A549 (cell line): ENCODE measurements at regions not wholly inside any gene's neighbourhood (a gene's known extent, or its start where the extent isn't known, plus 50 kb on each side); places are given as distances from the start of the nearest gene placed in this dataset.

Source experiments
- ATAC-seq, 2 experiments: fragments of 200-7000 bp in 1 of 2; fragments of >200 bp in 1 of 2; cut with Nextera tagmentation in 1 of 2; cut with Tn5 transposase in 1 of 2; 3 replicates each; pipeline versions ENCODE4 v1.8.0 to v1.9.1; 2018 to 2020; ENCODE audit warnings: mild to moderate bottlenecking in 1 of 2, moderate library complexity in 1 of 2
- CTCF ChIA-PET: fragments of 300-600 bp; sonication (Branson Sonifier 250); formaldehyde crosslinking; extraction: SDS; loops from one replicate; lab custom pipeline; 2021; ENCODE audit warnings: antibody characterized with exemption, inconsistent platforms; lab: Yijun Ruan, JAX
- POLR2A ChIA-PET: fragments of 350-600 bp; formaldehyde crosslinking; extraction: SDS; loops from one replicate; lab custom pipeline; 2021; ENCODE audit warnings: antibody characterized with exemption, inconsistent platforms; lab: Yijun Ruan, JAX
- DNase-seq, 2 experiments: peaks; one replicate each; pipeline versions ENCODE4 v3.0.0 to v3.0.0-alpha.2; 2011 to 2016; ENCODE audit warnings: low read depth in 1 of 2, low spot score in 1 of 2
- FAIRE-seq: peaks from 2 replicates; lab custom pipeline; 2011; peaks lifted over from hg19 to GRCh38; lab: Jason Lieb, UNC
- H3K27ac ChIP-seq, 2 experiments: fragments of >200 bp; sonication (Bioruptor Twin); formaldehyde crosslinking; 3 replicates each; pipeline ENCODE4 v1.5.1; 2016 to 2017
- H3K4me1 ChIP-seq: fragments of >200 bp; sonication (Bioruptor Twin); formaldehyde crosslinking; 3 replicates; pipeline ENCODE4 v1.6.1; 2016
- H3K4me2 ChIP-seq: fragments of >200 bp; sonication (Bioruptor Twin); formaldehyde crosslinking; 3 replicates; pipeline ENCODE4 v1.6.1; 2016
- H3K4me3 ChIP-seq: fragments of >200 bp; sonication (Bioruptor Twin); formaldehyde crosslinking; 3 replicates; pipeline ENCODE4 v1.5.1; 2016
- H3K9me3 ChIP-seq: fragments of >200 bp; sonication (Bioruptor Twin); formaldehyde crosslinking; 3 replicates; pipeline ENCODE4 v1.6.1; 2016
- BHLHE40 ChIP-seq: IDR thresholded peaks from 2 replicates; pipeline ENCODE4 v1.6.1; 2012; ENCODE audit warnings: low read depth, low read length, inconsistent platforms
- CHD4 ChIP-seq: fragments of 200-600 bp; sonication (generic); IDR thresholded peaks from 2 replicates; pipeline ENCODE4 v1.6.1; 2016; ENCODE audit warnings: antibody characterized with exemption, mild to moderate bottlenecking, borderline replicate concordance
- EHF ChIP-seq: fragments of 250-450 bp; sonication (Bioruptor Pico); IDR thresholded peaks from 2 replicates; pipeline ENCODE4 v1.5.0; 2020; ENCODE audit warnings: mild to moderate bottlenecking
- EHMT2 ChIP-seq: fragments of 200-600 bp; sonication (generic); IDR thresholded peaks from 2 replicates; pipeline ENCODE4 v1.6.1; 2016; ENCODE audit warnings: antibody characterized with exemption, low read depth, mild to moderate bottlenecking, moderate library complexity
- ESRRA ChIP-seq: fragments of 150-350 bp; IDR thresholded peaks from 2 replicates; pipeline ENCODE4 v1.6.1; 2014; ENCODE audit warnings: mild to moderate bottlenecking, low read length, borderline replicate concordance
- FOXS1 ChIP-seq: fragments of 250-450 bp; sonication (Bioruptor Pico); IDR thresholded peaks from 2 replicates; pipeline ENCODE4 v1.5.0; 2020; ENCODE audit warnings: mild to moderate bottlenecking, moderate library complexity
- HOXB13 ChIP-seq: fragments of 250-450 bp; sonication (Bioruptor Pico); IDR thresholded peaks from 2 replicates; pipeline ENCODE4 v1.5.0; 2020; ENCODE audit warnings: low read depth, mild to moderate bottlenecking, moderate library complexity
- MAZ ChIP-seq: fragments of 150-350 bp; IDR thresholded peaks from 2 replicates; pipeline ENCODE4 v1.6.1; 2014; ENCODE audit warnings: antibody characterized with exemption, low read depth, low read length, borderline replicate concordance
- NPAS2 ChIP-seq: fragments of 250-450 bp; sonication (Bioruptor Pico); IDR thresholded peaks from 2 replicates; pipeline ENCODE4 v1.8.0; 2022; ENCODE audit warnings: mild to moderate bottlenecking, moderate library complexity, borderline replicate concordance
- RAD21 ChIP-seq, 2 experiments: fragments of >200 bp in 1 of 2; sonication (Bioruptor Twin) in 1 of 2; formaldehyde crosslinking in 1 of 2; IDR thresholded peaks in 1 of 2; conservative IDR thresholded peaks in 1 of 2; 2 replicates in 1 of 2; 3 replicates in 1 of 2; pipeline ENCODE4 v1.6.1; 2012 to 2018; ENCODE audit warnings: inconsistent platforms in 1 of 2
- RARB ChIP-seq: fragments of 250-450 bp; sonication (Bioruptor Pico); IDR thresholded peaks from 2 replicates; pipeline ENCODE4 v1.8.0; 2021; ENCODE audit warnings: mild to moderate bottlenecking, moderate library complexity
- RCOR1 ChIP-seq: fragments of 150-350 bp; IDR thresholded peaks from 2 replicates; pipeline ENCODE4 v1.6.1; 2014; ENCODE audit warnings: antibody characterized with exemption, low read length, low read depth
- RNF2 ChIP-seq: fragments of 200-600 bp; sonication (generic); IDR thresholded peaks from 2 replicates; pipeline ENCODE4 v1.6.1; 2016; ENCODE audit warnings: low read depth, mild to moderate bottlenecking, antibody characterized with exemption, moderate library complexity, borderline replicate concordance
- SREBF2 ChIP-seq: fragments of 450-650 bp; IDR thresholded peaks from 2 replicates; pipeline ENCODE4 v1.6.1; 2014; ENCODE audit warnings: mild to moderate bottlenecking, moderate library complexity
- TFCP2L1 ChIP-seq: fragments of 250-450 bp; sonication (Bioruptor Pico); IDR thresholded peaks from 2 replicates; pipeline ENCODE4 v1.5.0; 2021; ENCODE audit warnings: mild to moderate bottlenecking
- TP53 ChIP-seq: fragments of 250-450 bp; sonication (Bioruptor Pico); IDR thresholded peaks from 2 replicates; pipeline ENCODE4 v1.5.0; 2021; ENCODE audit warnings: mild to moderate bottlenecking, moderate library complexity
- WGBS: methylation state at CpG from one replicate; pipeline ENCODE4 v1.1.6; 2017; ENCODE audit errors: missing lambda C conversion rate; 5-methylcytosine and 5-hydroxymethylcytosine counted together
- TF ChIP-seq, protein P1 (sequence below): fragments of 150-350 bp; IDR thresholded peaks from 2 replicates; pipeline ENCODE4 v1.6.1; 2014; ENCODE audit warnings: low read depth, mild to moderate bottlenecking, low read length
- TF ChIP-seq, protein P2 (sequence below): IDR thresholded peaks from 2 replicates; pipeline ENCODE4 v1.6.1; 2012; ENCODE audit warnings: low read depth, borderline replicate concordance
- TF ChIP-seq, protein P3 (sequence below): IDR thresholded peaks from 2 replicates; pipeline ENCODE4 v1.6.1; 2012
- TF ChIP-seq, protein P4 (sequence below): fragments of 450-650 bp; IDR thresholded peaks from 2 replicates; pipeline ENCODE4 v1.6.1; 2014; ENCODE audit warnings: antibody characterized with exemption

DNA sequence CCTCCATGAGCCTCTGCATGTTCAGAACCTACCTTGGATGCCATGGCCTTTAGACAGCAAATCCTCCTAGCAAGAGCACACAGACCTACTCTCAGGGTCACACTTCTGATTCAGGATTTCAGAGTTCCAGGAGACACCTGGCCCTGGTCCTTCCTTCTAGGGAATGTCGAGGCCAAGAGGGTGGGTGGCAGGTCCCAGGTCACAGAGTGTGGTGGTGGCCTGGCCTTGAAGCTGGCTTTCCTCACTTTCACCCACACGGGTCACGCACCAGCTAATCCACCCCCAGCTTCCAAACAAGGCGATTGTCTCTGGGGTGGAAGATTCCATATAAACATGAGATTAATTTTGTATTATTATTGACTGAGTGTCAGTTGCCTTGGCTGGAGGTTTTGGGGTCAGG is 328.3 kb upstream of the RTL1 start:
- no peak overlapping the region for H3K4me2 ChIP-seq
- no peak overlapping the region for H3K4me3 ChIP-seq
- H3K4me1 ChIP-seq = peaks cover 23% of the 10 kb centered on the region
- FAIRE-seq = no peak
- DNase-seq = no peak
- ATAC-seq = no peak
- no peak for TF ChIP-seq RNF2
- TF ChIP-seq TP53 (CRISPR knock-in tag) = no peak
- TF ChIP-seq, protein P1, sequence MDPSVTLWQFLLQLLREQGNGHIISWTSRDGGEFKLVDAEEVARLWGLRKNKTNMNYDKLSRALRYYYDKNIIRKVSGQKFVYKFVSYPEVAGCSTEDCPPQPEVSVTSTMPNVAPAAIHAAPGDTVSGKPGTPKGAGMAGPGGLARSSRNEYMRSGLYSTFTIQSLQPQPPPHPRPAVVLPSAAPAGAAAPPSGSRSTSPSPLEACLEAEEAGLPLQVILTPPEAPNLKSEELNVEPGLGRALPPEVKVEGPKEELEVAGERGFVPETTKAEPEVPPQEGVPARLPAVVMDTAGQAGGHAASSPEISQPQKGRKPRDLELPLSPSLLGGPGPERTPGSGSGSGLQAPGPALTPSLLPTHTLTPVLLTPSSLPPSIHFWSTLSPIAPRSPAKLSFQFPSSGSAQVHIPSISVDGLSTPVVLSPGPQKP = no peak
- no peak for TF ChIP-seq TFCP2L1
- TF ChIP-seq BHLHE40 = no peak
- TF ChIP-seq, protein P2, sequence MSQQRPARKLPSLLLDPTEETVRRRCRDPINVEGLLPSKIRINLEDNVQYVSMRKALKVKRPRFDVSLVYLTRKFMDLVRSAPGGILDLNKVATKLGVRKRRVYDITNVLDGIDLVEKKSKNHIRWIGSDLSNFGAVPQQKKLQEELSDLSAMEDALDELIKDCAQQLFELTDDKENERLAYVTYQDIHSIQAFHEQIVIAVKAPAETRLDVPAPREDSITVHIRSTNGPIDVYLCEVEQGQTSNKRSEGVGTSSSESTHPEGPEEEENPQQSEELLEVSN = no peak
- TF ChIP-seq CHD4 = no peak
- TF ChIP-seq EHF = no peak
- TF ChIP-seq SREBF2 = no peak
- TF ChIP-seq, all 56 proteins: peak for 0
- H3K9me3 ChIP-seq = no peaks in the 10 kb centered on the region
- peak overlapping the region; percentile 22 to 50; a peak in 3 of 6 replicates for H3K27ac ChIP-seq
- WGBS = 91% methylated on average over 4 of the region's 4 CpGs
- ChIA-PET POLR2A (no interaction called here), CTCF (interaction anchor here (1.1 to 1.6 kb wide), 2 partner anchors 381 to 396 kb away, joined by 3 to 6 read pairs; no protein-coding TSS in a partner anchor)

DNA sequence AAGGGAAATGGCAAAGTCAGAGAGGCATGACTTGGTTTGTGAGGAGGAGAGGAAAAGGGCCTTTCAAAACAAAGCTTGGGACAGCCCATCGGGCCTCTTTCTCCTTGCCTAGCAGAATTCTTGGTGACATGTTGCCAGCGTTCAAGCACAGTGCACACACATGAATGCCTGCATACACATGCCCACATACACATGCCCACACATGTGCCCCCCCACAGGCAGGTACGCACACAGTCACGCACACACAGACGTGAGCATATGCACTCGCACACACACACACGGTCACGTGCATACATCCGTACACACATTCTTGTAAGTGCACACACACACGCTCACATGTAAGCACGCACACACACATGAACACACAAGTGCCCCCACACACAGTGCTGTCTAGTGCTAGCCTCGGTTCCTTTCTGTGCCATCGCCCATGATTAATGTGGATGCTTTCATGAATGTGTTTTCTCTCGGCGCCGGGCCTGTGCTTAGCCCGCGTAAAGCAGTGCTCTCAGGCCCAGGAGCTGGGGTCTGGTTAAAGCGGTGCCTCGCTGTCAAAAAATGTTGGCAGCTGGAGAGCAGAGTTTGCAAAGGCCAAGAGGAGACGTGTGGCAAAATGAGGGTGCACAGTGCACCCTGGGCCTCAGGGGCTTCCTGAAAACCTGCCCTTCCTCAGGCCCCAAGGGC is 328.8 kb upstream of the DIO3 start:
- ATAC-seq (no peak), DNase-seq (no peak), FAIRE-seq (no peak)
- no peak overlapping the region for H3K4me2 ChIP-seq
- no peak for TF ChIP-seq RCOR1
- no peak for TF ChIP-seq ESRRA
- TF ChIP-seq, protein P2 = no peak
- TF ChIP-seq FOXS1 = no peak
- TF ChIP-seq RAD21 (conservative IDR thresholded peaks at IDR 0.05 in 1 of 2, IDR thresholded peaks at IDR 0.05 in 1 of 2) = no peak
- no peak for TF ChIP-seq MAZ
- no peak for TF ChIP-seq RARB (CRISPR knock-in tag)
- TF ChIP-seq EHMT2 = no peak
- TF ChIP-seq, protein P3, sequence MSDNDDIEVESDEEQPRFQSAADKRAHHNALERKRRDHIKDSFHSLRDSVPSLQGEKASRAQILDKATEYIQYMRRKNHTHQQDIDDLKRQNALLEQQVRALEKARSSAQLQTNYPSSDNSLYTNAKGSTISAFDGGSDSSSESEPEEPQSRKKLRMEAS = no peak
- TF ChIP-seq NPAS2 (CRISPR knock-in tag) = no peak
- TF ChIP-seq HOXB13 (CRISPR knock-in tag) = no peak
- TF ChIP-seq, protein P4, sequence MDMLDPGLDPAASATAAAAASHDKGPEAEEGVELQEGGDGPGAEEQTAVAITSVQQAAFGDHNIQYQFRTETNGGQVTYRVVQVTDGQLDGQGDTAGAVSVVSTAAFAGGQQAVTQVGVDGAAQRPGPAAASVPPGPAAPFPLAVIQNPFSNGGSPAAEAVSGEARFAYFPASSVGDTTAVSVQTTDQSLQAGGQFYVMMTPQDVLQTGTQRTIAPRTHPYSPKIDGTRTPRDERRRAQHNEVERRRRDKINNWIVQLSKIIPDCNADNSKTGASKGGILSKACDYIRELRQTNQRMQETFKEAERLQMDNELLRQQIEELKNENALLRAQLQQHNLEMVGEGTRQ = no peak
- CTCF ChIA-PET = interaction anchor here (0.6 to 3.6 kb wide), 5 partner anchors 326 to 396 kb away, joined by 3 to 32 read pairs (median 4); partner anchors contain the start of gene RTL1
- POLR2A ChIA-PET = no interaction called here
- 91% methylated on average over 21 of the region's 21 CpGs for WGBS
- peaks cover 23% of the 10 kb centered on the region for H3K4me1 ChIP-seq
- H3K27ac ChIP-seq = peak overlapping the region in 1 of 2 experiments; percentile 85; a peak in 3 of 6 replicates
- H3K9me3 ChIP-seq = no peaks in the 10 kb centered on the region
- H3K4me3 ChIP-seq = no peak overlapping the region
